Panc1 (cell line): ENCODE measurements at regions not wholly inside any gene's neighbourhood (a gene's known extent, or its start where the extent isn't known, plus 50 kb on each side); places are given as distances from the start of the nearest gene placed in this dataset.

ENCODE experiments used
- POLR2AphosphoS5 ChIP-seq: IDR thresholded peaks from 2 replicates; pipeline ENCODE4 v1.6.1; 2012; ENCODE audit warnings: mild to moderate bottlenecking, low read depth, low read length, moderate library complexity
- SIN3A ChIP-seq: IDR thresholded peaks from 2 replicates; pipeline ENCODE4 v1.6.1; 2012; ENCODE audit warnings: low read depth, mild to moderate bottlenecking, low read length, moderate library complexity, borderline replicate concordance; ENCODE audit not compliant: insufficient read depth
- TF ChIP-seq, protein P1 (sequence below): fragments of 450-650 bp; IDR thresholded peaks from 2 replicates; pipeline ENCODE4 v1.5.1; 2017; ENCODE audit warnings: mild to moderate bottlenecking
- TF ChIP-seq, protein P2 (sequence below), 2 experiments: IDR thresholded peaks; 2 replicates each; pipeline ENCODE4 v1.6.1; 2011 to 2012; ENCODE audit warnings: low read depth in 2 of 2, control low read depth in 1 of 2, low read length in 1 of 2, mild to moderate bottlenecking in 1 of 2, moderate library complexity in 1 of 2; ENCODE audit not compliant: insufficient read depth in 1 of 2

DNA sequence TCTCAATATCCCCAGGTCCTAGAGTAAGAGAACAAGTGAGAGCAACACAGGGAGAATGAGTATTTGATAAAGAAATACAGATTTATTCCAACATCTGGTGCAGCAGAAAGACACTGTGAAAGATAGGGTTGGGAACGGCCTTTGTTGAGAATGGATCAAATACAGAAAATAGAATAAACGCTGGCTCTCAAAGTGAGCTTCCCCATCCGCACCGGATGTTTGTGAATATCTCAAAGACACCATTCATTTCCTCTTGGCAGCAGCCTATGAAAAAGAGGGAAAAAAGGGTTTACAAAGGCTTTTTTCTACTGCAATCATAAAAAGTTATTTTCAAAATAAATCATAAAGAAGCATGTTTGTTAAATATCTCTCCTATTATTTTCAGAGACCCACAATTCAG, 279.3 kb downstream of the CASP12 start:
- TF ChIP-seq, protein P1, sequence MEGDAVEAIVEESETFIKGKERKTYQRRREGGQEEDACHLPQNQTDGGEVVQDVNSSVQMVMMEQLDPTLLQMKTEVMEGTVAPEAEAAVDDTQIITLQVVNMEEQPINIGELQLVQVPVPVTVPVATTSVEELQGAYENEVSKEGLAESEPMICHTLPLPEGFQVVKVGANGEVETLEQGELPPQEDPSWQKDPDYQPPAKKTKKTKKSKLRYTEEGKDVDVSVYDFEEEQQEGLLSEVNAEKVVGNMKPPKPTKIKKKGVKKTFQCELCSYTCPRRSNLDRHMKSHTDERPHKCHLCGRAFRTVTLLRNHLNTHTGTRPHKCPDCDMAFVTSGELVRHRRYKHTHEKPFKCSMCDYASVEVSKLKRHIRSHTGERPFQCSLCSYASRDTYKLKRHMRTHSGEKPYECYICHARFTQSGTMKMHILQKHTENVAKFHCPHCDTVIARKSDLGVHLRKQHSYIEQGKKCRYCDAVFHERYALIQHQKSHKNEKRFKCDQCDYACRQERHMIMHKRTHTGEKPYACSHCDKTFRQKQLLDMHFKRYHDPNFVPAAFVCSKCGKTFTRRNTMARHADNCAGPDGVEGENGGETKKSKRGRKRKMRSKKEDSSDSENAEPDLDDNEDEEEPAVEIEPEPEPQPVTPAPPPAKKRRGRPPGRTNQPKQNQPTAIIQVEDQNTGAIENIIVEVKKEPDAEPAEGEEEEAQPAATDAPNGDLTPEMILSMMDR, result no peak
- no peak for TF ChIP-seq POLR2AphosphoS5
- no peak for TF ChIP-seq SIN3A
- TF ChIP-seq, protein P2, sequence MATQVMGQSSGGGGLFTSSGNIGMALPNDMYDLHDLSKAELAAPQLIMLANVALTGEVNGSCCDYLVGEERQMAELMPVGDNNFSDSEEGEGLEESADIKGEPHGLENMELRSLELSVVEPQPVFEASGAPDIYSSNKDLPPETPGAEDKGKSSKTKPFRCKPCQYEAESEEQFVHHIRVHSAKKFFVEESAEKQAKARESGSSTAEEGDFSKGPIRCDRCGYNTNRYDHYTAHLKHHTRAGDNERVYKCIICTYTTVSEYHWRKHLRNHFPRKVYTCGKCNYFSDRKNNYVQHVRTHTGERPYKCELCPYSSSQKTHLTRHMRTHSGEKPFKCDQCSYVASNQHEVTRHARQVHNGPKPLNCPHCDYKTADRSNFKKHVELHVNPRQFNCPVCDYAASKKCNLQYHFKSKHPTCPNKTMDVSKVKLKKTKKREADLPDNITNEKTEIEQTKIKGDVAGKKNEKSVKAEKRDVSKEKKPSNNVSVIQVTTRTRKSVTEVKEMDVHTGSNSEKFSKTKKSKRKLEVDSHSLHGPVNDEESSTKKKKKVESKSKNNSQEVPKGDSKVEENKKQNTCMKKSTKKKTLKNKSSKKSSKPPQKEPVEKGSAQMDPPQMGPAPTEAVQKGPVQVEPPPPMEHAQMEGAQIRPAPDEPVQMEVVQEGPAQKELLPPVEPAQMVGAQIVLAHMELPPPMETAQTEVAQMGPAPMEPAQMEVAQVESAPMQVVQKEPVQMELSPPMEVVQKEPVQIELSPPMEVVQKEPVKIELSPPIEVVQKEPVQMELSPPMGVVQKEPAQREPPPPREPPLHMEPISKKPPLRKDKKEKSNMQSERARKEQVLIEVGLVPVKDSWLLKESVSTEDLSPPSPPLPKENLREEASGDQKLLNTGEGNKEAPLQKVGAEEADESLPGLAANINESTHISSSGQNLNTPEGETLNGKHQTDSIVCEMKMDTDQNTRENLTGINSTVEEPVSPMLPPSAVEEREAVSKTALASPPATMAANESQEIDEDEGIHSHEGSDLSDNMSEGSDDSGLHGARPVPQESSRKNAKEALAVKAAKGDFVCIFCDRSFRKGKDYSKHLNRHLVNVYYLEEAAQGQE (IDR thresholded peaks at IDR 0.05; ENCODE audit: insufficient read depth in 1 of 2, low read depth in 2 of 2, low read length in 1 of 2), result no peak
